ENCODE measurements at regions not wholly inside any gene's neighbourhood (a gene's known extent, or its start where the extent isn't known, plus 50 kb on each side); places are given as distances from the start of the nearest gene placed in this dataset.

- no peak for TF ChIP-seq CTCF (IDR thresholded peaks at IDR 0.05; ENCODE audit: low read depth, low read length)
Observed at GRCh38 chr6:126660376-126660775, 320.5 kb downstream of the CENPW start.

DNA sequence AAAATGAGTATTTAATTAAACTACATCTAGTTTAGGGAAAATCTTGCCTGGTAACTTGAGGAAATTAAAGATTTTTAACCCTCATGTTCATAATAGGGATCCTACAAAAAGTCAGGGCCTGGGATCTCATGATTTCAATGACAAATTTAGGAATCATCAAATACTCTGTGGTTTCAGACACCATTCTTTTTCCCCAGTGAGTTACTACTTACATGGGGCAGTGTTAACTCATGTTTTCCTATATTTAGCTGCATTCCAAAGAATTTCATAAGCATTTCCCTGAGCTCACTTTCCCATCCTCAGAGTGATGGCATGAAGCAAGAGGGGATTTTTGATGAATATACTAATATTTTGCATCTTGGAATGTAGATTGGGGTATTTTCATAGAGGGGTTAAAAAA, 321.7 kb downstream of the CENPW start:
- H3K4me3 ChIP-seq (ENCODE audit: low read depth, low read length), result no peak overlapping the region
- TF ChIP-seq CTCF (IDR thresholded peaks at IDR 0.05; ENCODE audit: low read depth, low read length), result no peak

More at GRCh38 chr6:126660376-126660775, 320.5 kb downstream of the CENPW start:
- no peak overlapping the region for H3K4me3 ChIP-seq (ENCODE audit: low read depth, low read length)

- H3K4me3 ChIP-seq (ENCODE audit: low read depth, low read length), result no peak overlapping the region
- TF ChIP-seq CTCF (IDR thresholded peaks at IDR 0.05; ENCODE audit: low read depth, low read length), result no peak
Observed at GRCh38 chr6:126662966-126663365, 323.1 kb downstream of the CENPW start.

DNA sequence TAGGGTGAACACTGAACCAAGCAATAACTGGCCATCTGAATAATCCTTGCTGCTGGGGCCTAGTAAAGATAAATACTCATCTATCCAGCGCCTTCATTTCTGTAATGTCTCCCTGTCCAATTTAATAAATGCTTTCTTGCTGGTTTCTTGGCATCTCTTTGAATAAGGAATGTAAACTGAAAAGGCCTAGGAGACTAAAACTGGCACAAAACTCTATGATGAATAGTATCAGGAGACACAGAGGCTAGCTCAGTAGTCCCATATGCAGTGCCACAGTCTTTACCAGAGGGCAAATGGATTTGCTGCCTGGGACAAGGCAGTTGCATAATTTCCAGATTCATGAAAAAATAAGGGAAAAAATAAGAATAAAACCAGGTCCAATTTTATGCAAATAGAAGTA, 324.4 kb downstream of the CENPW start:
- no peak for TF ChIP-seq CTCF (IDR thresholded peaks at IDR 0.05; ENCODE audit: low read depth, low read length)
- H3K4me3 ChIP-seq (ENCODE audit: low read depth, low read length), result no peak overlapping the region

GRCh38 chr6:126665551-126665950, 325.6 kb downstream of the CENPW start:
- no peak for TF ChIP-seq CTCF (IDR thresholded peaks at IDR 0.05; ENCODE audit: low read depth, low read length)
- H3K4me3 ChIP-seq (ENCODE audit: low read depth, low read length), result no peak overlapping the region

- no peak for TF ChIP-seq CTCF (IDR thresholded peaks at IDR 0.05; ENCODE audit: low read depth, low read length)
Observed at GRCh38 chr6:126667071-126667470, 327.2 kb downstream of the CENPW start.

DNA sequence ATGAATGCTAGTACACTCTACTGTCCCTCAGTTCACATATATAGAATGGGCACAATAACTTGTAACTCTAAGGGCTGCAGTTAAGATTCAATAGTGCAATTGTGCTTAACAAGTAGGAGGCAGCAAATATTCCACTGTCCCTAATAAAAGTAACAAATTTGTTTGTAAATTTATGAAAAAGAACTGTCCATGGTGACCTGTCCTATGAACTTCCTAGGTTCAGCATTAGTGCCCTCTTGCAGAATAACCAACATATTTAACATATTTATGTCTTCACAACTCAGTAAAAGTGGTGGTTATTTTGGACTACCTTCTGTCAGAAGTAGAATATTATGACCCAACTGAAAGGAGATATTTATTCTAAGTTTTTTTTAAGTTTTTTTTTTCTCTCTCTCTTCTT, 327.8 kb downstream of the CENPW start:
- TF ChIP-seq CTCF (IDR thresholded peaks at IDR 0.05; ENCODE audit: low read depth, low read length), result no peak
- no peak overlapping the region for H3K4me3 ChIP-seq (ENCODE audit: low read depth, low read length)

More at GRCh38 chr6:126667071-126667470, 327.2 kb downstream of the CENPW start:
- no peak overlapping the region for H3K4me3 ChIP-seq (ENCODE audit: low read depth, low read length)
